Breast epithelium (tissue), 4 donors: ENCODE measurements at regions not wholly inside any gene's neighbourhood (a gene's known extent, or its start where the extent isn't known, plus 50 kb on each side); places are given as distances from the start of the nearest gene placed in this dataset.

Experiments used
- DNase-seq, 2 donors: peaks; one replicate each; pipeline ENCODE4 v3.0.0-alpha.2; 2019; ENCODE audit warnings: low spot score in 2 of 2
- H3K27ac ChIP-seq, 2 donors: fragments of 200-600 bp; sonication (generic) in 1 of 2; one replicate each; pipeline ENCODE4 v1.5.1; 2016 to 2019; ENCODE audit warnings: mild to moderate bottlenecking in 1 of 2
- H3K27me3 ChIP-seq, 2 donors: fragments of 200-600 bp; sonication (generic) in 1 of 2; one replicate each; pipeline versions ENCODE4 v1.5.1 to v1.6.0; 2017 to 2019; ENCODE audit warnings: control low read depth in 1 of 2, mild to moderate bottlenecking in 1 of 2
- H3K36me3 ChIP-seq: fragments of 200-600 bp; one replicate; pipeline ENCODE4 v1.5.1; 2019
- H3K4me1 ChIP-seq, 2 donors: fragments of 200-600 bp; sonication (generic); one replicate each; pipeline ENCODE4 v1.5.1; 2016 to 2019; ENCODE audit warnings: control low read depth in 1 of 2
- H3K4me3 ChIP-seq, 3 donors: fragments of 200-600 bp; sonication (generic); 1 replicate in 2 of 3; 2 replicates in 1 of 3; pipeline ENCODE4 v1.5.1; 2016 to 2019; ENCODE audit warnings: mild to moderate bottlenecking in 3 of 3, moderate library complexity in 2 of 3
- H3K9me3 ChIP-seq, 2 donors: fragments of 200-600 bp; sonication (generic) in 1 of 2; one replicate each; pipeline ENCODE4 v1.5.1; 2016 to 2019; ENCODE audit warnings: control low read depth in 1 of 2
- CTCF ChIP-seq, 3 donors: fragments of 450-650 bp; IDR thresholded peaks; one replicate each; pipeline ENCODE4 v1.5.1; 2016 to 2017; ENCODE audit warnings: antibody characterized with exemption in 3 of 3, mild to moderate bottlenecking in 3 of 3, moderate library complexity in 3 of 3
- POLR2A ChIP-seq: fragments of 450-650 bp; IDR thresholded peaks from one replicate; pipeline ENCODE4 v1.6.1; 2016; ENCODE audit warnings: antibody characterized with exemption, mild to moderate bottlenecking, moderate library complexity
- POLR2AphosphoS5 ChIP-seq, 3 donors: sonication (generic); formaldehyde crosslinking; IDR thresholded peaks; one replicate each; pipeline ENCODE4 v1.6.1; 2017; ENCODE audit warnings: antibody characterized with exemption in 3 of 3
- intact Hi-C: fragments of 100-400 bp; cut with DNase I; formaldehyde crosslinking; loops from one replicate; pipeline ENCODE4 v1.15.1; 2023; ENCODE audit warnings: low total_unique reads

GRCh38 chr4:181151856-181152255, 1091.3 kb upstream of the TENM3 start:
- no peak overlapping the region for H3K27ac ChIP-seq
- no peaks in the 10 kb centered on the region for H3K4me1 ChIP-seq
- intact Hi-C loops, result no loop called here
- no peaks in the 10 kb centered on the region for H3K9me3 ChIP-seq
- H3K27me3 ChIP-seq, result no peaks in the 10 kb centered on the region
- H3K36me3 ChIP-seq, result no peaks in the 10 kb centered on the region
- H3K4me3 ChIP-seq, result no peak overlapping the region
- no peak for DNase-seq
- no peak for TF ChIP-seq POLR2A

GRCh38 chr4:181157647-181158046, 1085.6 kb upstream of the TENM3 start:
- DNase-seq, result no peak
- Histone ChIP-seq H3K27ac (no peak overlapping the region), H3K9me3 (no peaks in the 10 kb centered on the region), H3K4me3 (no peak overlapping the region), H3K36me3 (no peaks in the 10 kb centered on the region), H3K4me1 (no peaks in the 10 kb centered on the region), H3K27me3 (no peaks in the 10 kb centered on the region)
- intact Hi-C loops, result no loop called here
- TF ChIP-seq CTCF (IDR thresholded peaks at IDR 0.05) (no peak), POLR2AphosphoS5 (IDR thresholded peaks at IDR 0.05) (no peak), POLR2A (no peak)

GRCh38 chr4:181158971-181159370, 1084.2 kb upstream of the TENM3 start:
- H3K36me3 ChIP-seq, result no peaks in the 10 kb centered on the region
- no peak overlapping the region for H3K4me3 ChIP-seq
- no peak for TF ChIP-seq CTCF (IDR thresholded peaks at IDR 0.05)
- no peak for TF ChIP-seq POLR2AphosphoS5 (IDR thresholded peaks at IDR 0.05)
- TF ChIP-seq POLR2A, result no peak
- H3K9me3 ChIP-seq, result no peaks in the 10 kb centered on the region
- H3K27me3 ChIP-seq, result no peaks in the 10 kb centered on the region
- no peak for DNase-seq
- no peak overlapping the region for H3K27ac ChIP-seq
- intact Hi-C loops, result no loop called here
- no peaks in the 10 kb centered on the region for H3K4me1 ChIP-seq

GRCh38 chr4:181161669-181162068, 1081.5 kb upstream of the TENM3 start:
- no peaks in the 10 kb centered on the region for H3K27me3 ChIP-seq
- no peak overlapping the region for H3K27ac ChIP-seq
- H3K9me3 ChIP-seq, result no peaks in the 10 kb centered on the region
- intact Hi-C loops, result no loop called here
- no peak for TF ChIP-seq POLR2A
- TF ChIP-seq CTCF (IDR thresholded peaks at IDR 0.05), result no peak
- TF ChIP-seq POLR2AphosphoS5 (IDR thresholded peaks at IDR 0.05), result no peak
- no peaks in the 10 kb centered on the region for H3K36me3 ChIP-seq
- H3K4me3 ChIP-seq, result no peak overlapping the region
- DNase-seq, result no peak
- no peaks in the 10 kb centered on the region for H3K4me1 ChIP-seq

GRCh38 chr4:181162266-181162665, 1080.9 kb upstream of the TENM3 start:
- no peak overlapping the region for H3K4me3 ChIP-seq
- no peaks in the 10 kb centered on the region for H3K4me1 ChIP-seq
- no peak overlapping the region for H3K27ac ChIP-seq
- intact Hi-C loops, result no loop called here
- no peaks in the 10 kb centered on the region for H3K27me3 ChIP-seq
- DNase-seq, result no peak
- H3K9me3 ChIP-seq, result no peaks in the 10 kb centered on the region
- H3K36me3 ChIP-seq, result no peaks in the 10 kb centered on the region
- TF ChIP-seq POLR2AphosphoS5 (IDR thresholded peaks at IDR 0.05) (no peak), CTCF (IDR thresholded peaks at IDR 0.05) (no peak), POLR2A (no peak)

- Histone ChIP-seq H3K36me3 (no peaks in the 10 kb centered on the region), H3K9me3 (no peaks in the 10 kb centered on the region), H3K4me3 (no peak overlapping the region), H3K4me1 (no peaks in the 10 kb centered on the region), H3K27me3 (no peaks in the 10 kb centered on the region), H3K27ac (no peak overlapping the region)
- TF ChIP-seq CTCF (IDR thresholded peaks at IDR 0.05) (no peak), POLR2A (no peak), POLR2AphosphoS5 (IDR thresholded peaks at IDR 0.05) (no peak)
- intact Hi-C loops, result no loop called here
- no peak for DNase-seq
Observed at GRCh38 chr4:181162676-181163075, 1080.5 kb upstream of the TENM3 start.
